ENCODE measurements at regions not wholly inside any gene's neighbourhood (a gene's known extent, or its start where the extent isn't known, plus 50 kb on each side); places are given as distances from the start of the nearest gene placed in this dataset.
"Not testable (repeated sequence)": the region's sequence is repeated elsewhere in the genome, so short reads cannot be mapped to it uniquely, and the experiment has no call there.

DNA sequence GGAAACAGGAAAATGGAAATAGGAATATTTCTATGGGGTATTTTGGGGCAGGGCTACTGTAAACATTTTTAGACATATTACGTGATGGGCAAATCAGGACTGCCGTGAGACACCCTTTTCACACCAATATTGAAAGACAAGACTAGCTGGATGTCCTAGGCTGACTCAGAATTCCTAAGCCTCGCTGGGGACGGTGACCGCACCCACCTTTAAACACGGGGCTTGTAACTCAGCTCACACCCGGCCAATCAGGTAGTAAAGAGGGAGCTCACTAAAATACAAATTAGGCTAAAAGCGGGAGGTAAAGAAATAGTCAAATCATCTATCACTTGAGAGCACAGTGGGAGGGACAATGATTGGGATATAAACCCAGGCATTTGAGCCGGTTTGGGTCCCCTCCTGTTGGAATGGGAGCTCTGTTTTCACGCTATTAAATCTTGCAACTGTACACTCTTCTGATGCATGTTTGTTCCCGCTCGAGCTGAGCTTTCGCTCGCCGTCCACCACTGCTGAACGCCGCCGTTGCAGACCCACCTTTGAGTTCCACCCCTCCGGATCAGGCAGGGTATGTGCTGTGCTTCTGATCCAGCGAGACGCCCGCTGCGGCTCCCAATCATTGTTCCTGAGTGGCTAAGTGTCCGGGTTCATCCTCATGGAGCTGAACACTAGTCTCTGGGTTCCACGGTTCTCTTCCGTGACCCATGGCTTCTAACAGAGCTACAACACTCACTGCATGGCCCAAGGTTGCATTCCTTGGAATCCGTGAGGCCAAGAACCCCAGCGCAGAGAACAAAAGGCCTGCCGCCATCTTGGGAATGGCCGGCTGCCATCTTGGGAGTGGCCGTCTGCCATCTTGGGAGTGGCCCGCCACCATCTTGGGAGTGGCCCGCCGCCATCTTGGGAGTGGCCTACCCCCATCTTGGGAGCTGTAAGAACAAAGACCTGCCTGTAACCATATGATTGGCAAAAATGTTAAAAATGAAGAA, 152.6 kb downstream of the CRLF2 start:
- DNase-seq (ENCODE audit: low spot score), result no peak

DNA sequence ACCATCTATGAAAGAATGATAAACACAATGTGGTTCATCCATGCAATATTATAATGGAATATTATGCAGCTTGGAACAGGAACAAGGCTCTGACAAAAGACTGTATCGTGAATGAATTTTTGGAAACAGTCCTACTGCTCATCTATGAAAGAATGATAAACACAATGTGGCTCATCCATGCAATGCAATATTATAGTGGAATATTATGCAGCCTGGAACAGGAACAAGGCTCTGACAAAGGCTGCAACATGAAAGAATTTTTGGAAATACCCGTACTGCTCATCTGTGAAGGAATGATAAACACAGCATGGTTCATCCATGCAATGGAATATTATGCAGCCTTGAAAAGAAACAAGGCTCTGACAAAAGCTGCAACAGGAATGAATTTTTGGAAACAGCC, 158.8 kb downstream of the CRLF2 start:
- DNase-seq (ENCODE audit: low spot score), result not testable (repeated sequence)

DNA sequence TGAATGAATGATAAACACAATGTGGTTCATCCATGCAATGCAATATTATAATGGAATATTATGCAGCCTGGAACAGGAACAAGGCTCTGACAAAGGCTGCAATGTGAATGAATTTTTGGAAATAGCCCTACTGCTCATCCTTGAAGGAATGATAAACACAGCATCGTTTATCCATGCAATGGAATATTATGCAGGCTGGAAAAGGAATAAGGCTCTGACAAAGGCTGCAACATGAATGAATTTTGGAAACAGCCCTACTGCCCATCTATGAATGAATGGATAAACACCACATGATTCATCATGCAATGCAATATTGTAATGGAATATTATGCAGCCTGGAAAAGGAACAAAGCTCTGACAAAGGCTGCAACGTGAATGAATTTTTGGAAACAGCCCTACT, 159.4 kb downstream of the CRLF2 start:
- no peak for DNase-seq (ENCODE audit: low spot score)

DNA sequence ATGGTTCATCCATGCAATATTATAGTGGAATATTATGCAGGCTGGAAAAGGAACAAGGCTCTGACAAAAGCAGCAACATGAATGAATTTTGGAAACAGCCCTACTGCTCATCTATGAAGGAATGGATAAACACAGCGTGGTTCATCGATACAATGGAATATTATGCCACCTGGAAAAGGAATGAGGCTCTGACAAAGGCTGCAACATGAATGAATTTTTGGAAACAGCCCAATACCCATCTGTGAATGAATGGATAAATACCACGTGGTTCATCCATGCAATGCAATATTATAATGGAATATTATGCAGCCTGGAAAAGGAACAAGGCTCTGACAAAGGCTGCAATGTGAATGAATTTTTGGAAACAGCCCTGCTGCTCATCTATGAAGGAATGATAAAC, 160.4 kb downstream of the CRLF2 start:
- no peak for DNase-seq (ENCODE audit: low spot score)

DNA sequence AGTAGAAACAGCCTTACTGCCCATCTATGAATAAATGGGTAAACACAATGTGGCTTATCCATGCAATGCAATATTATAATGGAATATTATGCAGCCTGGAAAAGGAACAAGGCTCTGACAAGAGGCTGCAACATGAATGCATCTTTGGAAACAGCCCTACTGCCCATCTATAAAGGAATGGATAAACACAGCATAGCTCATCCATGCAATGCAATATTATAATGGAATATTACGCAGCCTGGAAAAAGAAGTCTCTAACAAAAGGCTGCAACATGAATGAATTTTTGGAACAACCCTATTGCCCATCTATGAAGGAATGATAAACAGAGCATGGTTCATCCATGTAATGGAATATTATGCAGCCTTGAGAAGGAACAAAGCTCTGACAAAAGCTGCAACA, 161.0 kb downstream of the CRLF2 start:
- no peak for DNase-seq (ENCODE audit: low spot score)

DNA sequence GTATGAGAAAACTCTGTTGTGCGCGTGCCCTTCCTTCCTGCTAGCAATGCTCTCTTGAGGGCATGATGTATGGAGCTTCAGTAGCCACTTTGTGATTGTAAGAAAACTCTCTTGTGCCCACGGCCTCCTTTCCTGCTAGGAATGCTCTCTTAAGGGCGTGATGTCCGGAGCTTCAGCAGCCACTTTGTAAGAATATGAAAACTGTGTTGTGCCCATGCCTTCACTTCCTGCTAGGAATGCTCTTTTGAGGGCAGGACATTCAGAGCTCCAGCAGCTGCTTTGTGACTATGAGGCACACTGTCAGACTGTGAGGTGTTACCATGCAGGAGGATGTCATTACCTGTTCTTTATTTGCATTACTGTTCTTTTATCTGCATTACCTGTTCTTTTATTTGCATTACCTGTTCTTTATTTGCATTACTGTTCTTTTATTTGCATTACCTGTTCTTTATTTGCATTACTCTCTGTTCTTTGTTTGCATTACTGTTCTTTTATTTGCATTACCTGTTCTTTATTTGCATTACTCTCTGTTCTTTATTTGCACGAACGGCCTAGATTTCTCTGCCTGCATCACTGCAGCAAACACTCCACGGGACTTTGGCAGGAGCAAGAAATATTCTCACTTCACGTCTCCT, 166.7 kb downstream of the CRLF2 start:
- no peak for DNase-seq (ENCODE audit: low spot score)

DNA sequence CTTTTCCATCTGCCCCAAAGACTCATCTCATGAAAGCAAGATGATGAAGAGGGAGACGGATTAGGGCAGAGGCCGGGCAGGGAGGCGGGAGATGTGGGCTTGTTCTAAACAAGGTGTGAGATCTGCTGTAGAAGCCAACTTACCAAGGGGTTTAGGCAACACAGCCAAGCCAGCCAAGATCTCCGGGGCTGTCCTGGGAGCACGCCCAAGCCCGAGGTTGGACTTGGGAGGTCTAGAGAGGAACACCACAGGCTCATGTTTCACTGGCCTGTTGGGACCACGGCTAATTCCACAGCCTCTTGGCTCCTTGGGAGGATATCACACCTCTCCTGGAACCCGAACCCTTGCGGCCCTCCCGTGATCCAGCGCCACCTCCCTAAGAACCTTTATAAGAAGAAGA, 171.4 kb downstream of the CRLF2 start:
- no peak for DNase-seq (ENCODE audit: low spot score)

DNA sequence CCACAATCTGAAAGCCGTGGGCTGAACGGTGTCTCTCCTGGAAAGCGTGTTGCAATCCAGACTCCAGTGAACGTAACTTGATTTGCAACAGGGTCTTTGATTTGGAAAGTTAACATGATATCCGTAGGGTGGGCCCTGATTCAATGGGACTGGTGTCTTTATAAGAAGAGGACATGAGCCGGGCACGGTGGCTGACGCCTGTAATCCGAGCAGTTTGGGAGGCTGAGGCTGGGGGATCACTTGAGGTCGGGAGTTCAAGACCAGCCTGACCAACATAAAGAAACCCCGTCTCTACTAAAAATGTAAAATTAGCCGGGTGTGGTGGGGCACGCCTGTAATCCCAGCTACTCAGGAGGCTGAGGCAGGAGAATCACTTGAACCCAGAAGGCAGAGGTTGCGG, 176.5 kb downstream of the CRLF2 start:
- not testable (repeated sequence) for DNase-seq (ENCODE audit: low spot score)

DNA sequence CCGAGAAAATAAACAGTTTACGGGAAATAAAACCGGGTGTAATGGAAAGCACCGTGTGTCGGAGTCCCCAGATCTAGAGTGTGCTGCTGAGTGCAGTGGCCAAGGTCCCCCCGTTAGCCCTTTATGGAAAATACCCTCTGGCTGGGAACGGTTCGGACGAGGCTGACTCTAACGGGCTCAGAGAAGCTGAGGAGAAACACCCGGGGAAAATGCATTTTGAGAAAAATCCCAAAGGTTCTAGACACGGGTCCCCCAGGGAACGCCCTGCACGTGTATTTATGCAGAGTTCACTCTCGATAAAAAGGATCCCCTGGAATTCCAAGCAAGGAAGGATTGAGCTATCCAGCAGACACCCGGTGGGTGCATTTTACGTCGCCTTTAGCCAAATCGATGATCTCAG, 177.2 kb downstream of the CRLF2 start:
- DNase-seq (ENCODE audit: low spot score), result no peak

DNA sequence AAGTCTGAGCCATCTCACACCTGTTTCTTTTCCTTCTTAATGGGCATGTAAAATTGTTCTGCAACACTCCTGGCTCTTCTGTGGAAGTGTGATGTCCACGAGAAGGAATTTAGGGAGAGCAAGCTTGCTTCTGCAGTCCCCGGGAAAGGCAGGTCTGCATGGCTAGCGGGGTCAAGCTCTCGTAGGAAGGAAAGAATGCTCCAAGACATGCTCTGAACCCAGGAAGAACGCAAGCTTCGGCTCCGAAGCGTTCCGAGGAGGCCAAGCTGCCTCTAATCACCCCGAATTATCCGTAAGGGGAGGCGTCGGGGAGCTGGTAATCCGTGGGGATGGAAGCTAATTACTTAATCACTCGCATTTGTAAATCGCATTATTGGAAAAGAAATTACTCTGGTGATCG, 177.7 kb downstream of the CRLF2 start:
- no peak for DNase-seq (ENCODE audit: low spot score)

DNA sequence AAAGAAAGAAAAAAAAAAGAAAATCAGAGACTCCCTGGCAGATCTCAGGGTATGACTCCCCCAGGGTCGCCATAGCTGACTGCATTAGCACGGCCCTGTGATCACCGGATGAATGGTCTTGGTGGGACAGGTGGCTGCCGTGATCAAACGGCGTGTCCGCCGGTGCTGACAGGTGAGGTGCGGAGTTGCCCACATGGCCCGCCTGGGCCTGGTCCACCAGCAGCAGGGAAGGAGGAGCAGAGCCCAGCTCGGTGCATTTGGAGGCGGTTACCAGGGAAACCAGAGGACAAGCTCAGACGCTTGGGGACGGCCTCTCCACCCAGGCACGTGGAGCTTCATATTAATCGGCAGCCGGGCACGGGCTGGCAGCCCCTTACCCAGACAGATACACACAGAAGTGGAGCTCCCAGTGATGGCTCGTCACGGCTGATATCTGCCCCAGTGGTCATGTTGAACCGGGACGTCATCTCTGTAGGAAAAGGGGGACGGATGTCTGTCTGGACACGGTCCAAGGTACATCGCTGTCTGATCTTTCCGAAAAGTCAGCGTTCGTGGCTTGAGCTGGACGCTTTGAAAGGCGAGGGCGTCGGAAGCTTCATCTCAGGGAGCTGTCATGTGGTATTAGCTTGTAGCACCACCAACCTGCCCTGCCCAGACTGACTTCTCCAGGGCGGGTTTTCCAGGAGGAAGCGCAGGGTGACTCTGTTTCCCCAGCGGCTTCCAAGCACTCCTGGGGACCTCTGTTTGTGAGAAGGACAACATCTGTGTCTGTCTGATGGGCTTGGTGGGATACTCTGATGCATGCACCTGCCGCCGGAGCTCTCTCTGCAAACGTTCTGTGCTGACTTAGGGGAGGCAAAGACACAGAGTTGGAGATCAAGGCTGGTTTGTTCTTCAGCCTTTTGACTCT, 180.7 kb downstream of the CRLF2 start:
- DNase-seq (ENCODE audit: low spot score), result no peak

DNA sequence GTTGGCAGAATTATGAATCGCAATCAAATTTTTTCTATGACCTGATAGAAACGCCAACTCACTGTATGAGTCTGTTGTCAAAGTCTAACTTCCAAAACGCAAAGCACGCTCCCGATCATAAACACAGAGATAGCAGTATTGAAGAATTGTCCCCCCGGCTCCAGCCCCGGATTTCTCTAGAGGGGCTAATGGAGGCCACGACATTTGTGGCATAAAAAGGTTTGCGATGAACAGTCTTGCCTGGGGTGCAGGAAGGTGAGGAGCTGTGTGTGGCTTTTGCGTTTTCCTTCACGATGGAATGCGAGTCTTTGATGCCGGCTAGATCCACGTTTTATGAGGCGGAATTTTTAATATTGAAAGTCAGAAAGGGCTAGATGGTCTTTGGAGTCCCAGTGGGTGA, 183.0 kb downstream of the CRLF2 start:
- no peak for DNase-seq (ENCODE audit: low spot score)

DNA sequence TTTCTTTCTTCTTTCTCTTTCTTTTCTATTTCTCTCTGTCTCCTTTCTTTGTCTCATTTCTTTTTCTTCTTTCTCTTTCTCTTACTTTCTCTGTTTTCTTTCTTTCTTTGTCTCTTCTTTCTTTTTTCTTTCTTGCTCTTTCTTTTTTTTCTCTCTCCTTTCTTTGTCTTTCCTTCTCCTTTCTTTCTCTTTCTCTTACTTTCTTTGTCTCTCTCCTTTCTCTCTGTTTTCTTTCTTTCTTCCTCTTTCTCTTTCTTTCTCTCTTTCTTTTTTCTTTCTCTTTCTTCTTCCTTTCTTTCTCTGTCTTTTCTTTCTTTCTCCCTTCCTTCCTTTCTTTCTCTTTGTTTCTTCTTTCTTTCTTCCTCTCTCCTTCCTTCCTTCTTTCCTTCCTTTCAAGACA, 184.8 kb downstream of the CRLF2 start:
- no peak for DNase-seq (ENCODE audit: low spot score)

DNA sequence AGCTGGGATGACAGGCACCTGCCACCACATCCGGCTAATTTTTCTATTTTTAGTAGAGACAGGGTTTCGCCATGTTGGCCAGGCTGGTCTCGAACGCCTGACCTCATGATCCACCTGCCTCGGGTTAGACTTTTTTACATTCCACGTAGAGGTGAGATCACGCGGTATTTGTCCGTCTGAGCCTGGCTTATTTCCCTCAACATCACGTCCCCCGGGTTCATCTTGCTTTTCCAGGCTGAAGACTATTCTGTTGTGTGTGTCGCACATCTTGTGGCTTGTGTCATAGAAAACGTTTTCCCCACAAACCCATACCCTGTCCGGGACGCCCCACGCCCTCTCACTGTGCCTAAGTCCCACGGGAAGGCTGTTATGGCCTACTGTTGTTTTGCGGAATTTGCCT, 185.3 kb downstream of the CRLF2 start:
- DNase-seq (ENCODE audit: low spot score), result no peak

DNA sequence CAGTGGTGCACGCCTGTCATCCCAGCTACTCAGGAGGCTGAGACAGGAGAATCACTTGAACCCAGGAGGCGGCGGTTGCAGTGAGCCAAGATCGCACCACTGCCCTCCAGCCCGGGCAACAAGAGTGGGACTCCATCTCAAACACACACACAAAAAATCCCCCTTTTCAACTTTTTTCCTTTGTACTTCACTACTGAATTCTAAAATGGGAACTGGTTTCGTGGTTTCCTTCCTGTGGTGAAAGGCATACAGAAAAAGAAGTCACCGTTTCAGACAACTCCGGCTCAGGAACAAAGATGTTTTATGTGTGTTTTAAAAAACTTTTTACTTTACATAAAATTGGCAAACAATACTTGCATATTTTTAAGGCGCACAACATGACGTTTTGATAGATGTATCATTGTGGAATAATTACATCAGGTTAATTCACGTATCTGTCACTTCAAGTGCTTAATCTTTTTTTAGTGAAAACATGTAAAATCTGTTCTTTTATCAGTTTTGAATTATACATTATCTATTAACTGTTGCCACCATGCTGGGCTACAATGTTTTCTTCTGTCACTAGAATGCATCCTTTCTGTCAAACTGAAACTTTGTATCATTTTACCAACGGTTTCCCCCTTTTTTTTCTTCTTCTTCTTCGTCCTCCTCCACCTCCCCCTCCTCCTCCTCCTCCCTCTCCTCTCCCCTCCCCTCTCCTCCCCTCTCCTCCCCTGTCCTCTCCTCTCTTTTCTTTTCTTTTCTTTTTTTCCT, 186.0 kb downstream of the CRLF2 start:
- DNase-seq (ENCODE audit: low spot score), result no peak

DNA sequence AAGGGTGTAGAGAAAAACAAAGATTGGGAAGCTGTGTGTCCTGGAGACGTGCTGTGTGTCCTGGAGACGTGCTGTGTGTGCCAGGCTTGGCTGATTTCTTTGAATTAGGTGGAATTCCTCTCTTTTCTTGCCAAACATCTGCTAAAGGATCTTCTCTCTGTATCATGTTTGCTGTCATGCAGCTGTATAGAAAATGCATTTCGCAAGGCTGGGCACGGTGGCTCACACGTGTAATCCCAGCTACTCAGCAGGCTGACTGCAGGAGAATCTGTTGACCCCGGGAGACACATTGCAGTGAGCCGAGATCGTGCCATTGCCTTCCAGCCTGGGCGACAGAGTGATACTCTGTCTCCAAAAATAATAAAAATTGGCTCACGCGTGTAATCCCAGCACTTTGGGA, 187.0 kb downstream of the CRLF2 start:
- no peak for DNase-seq (ENCODE audit: low spot score)

DNA sequence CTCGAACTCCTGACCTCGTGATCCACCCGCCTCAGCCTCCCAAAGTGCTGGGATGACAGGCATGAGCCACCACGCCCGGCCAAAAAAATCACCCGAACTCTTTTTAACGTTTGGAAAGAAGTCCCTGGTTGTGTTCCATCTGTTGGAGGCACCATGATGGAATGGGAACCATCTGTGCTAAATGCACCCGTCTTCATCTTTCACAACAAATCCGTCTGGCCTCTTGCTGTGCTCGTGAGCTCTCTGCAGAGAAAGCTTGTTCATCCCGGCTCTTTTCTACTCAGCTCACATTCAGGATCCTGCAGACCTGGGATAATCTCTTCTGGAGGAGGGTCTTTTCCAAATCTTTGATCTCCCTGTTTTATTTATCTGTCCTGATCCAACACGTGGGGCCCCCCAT, 188.8 kb downstream of the CRLF2 start:
- DNase-seq (ENCODE audit: low spot score), result no peak

DNA sequence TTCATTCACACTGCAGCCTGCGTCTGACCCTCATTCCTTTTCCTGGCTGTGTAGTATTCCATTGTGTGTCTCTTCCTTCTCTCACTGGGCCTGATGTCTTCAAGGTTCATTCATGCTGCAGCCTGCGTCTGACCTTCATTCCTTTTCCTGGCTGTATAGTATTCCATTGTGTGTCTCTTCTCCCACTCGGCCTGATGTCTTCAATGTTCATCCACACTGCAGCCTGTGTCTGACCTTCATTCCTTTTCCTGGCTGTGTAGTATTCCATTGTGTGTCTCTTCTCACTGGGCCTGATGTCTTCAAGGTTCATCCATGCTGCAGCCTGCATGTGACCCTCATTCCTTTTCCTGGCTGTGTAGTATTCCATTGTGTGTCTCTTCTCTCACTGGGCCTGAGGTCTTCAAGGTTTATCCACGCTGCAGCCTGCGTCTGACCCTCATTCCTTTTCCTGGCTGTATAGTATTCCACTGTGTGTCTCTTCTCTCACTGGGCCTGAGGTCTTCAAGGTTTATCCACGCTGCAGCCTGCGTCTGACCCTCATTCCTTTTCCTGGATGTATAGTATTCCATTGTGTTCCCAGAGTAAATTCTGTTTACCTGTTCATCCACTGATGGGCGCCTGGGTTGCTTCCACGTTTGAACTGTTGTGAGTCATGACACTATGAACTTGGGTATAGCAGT, 191.0 kb downstream of the CRLF2 start:
- not testable (repeated sequence) for DNase-seq (ENCODE audit: low spot score)

DNA sequence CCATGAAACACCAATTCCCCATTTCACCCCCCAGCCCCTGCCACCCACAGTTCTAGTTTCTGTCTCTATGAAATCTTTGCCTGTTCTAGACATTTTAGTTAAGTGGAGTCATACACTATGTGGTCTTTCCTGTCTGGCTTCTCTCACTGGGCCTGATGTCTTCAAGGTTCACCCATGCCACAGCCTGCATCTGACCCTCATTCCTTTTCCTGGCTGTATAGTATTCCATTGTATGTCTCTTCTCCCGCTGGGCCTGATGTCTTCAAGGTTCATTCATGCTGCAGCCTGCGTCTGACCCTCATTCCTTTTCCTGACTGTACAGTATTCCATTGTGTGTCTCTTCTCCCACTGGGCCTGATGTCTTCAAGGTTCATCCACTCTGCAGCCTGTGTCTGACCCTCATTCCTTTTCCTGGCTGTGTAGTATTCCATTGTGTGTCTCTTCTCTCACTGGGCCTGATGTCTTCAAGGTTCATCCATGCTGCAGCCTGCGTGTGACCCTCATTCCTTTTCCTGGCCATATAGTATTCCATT, 191.7 kb downstream of the CRLF2 start:
- no peak for DNase-seq (ENCODE audit: low spot score)

DNA sequence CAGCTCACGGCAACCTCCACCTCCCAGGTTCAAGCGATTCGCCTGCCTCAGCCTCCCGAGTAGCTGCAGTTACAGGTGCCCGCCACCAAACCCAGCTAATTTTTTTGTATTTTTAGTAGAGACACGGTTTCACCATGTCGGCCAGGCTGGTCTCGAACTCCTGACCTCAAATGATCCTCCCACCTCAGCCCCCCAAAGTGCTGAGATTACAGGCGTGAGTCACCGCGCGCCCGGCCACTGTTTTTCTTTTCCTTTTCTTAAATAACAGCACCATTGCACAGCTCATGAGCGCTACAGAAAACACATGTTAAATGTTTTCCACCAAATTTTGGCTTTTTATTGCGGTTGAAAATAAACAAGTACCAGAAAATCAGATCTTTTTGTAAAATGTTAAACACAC, 195.5 kb downstream of the CRLF2 start:
- DNase-seq (ENCODE audit: low spot score), result not testable (repeated sequence)

DNA sequence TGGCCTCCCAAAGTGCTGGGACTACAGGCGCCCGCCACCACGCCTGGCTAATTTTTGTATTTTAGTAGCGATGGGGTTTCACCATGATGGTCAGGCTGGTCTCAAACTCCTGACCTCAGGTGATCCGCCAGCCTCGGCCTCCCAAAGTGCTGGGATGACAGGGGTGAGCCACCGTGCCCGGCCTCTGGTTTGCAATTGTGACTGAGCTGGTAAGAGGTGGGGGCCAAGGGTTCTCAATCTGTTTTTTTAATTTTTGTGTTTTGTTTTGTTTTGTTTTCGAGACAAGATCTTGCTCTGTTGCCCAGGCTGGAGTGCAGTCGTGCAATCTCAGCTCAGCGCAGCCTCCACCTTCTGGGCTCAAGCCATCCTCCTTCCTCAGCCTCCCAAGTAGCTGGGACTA, 196.2 kb downstream of the CRLF2 start:
- not testable (repeated sequence) for DNase-seq (ENCODE audit: low spot score)

Data from RKO (cell line).